Colonic mucosa (tissue), 4 donors: ENCODE measurements at regions not wholly inside any gene's neighbourhood (a gene's known extent, or its start where the extent isn't known, plus 50 kb on each side); places are given as distances from the start of the nearest gene placed in this dataset.

Experiments
- DNase-seq: peaks from one replicate; pipeline ENCODE4 v3.0.0-alpha.2; 2020
- H3K27ac ChIP-seq: fragments of 200-600 bp; one replicate; pipeline ENCODE4 v1.8.0; 2021
- H3K27me3 ChIP-seq: fragments of 200-600 bp; one replicate; pipeline ENCODE4 v1.8.0; 2021
- H3K36me3 ChIP-seq: fragments of 200-600 bp; one replicate; pipeline ENCODE4 v1.8.0; 2021
- H3K4me1 ChIP-seq: fragments of 200-600 bp; one replicate; pipeline ENCODE4 v1.8.0; 2021; ENCODE audit warnings: mild to moderate bottlenecking
- H3K4me3 ChIP-seq: fragments of 200-600 bp; one replicate; pipeline ENCODE4 v1.8.0; 2021
- H3K9ac ChIP-seq, 2 donors: one replicate each; pipeline ENCODE4 v1.7.0; 2013; ENCODE audit warnings: control low read depth in 2 of 2, low read depth in 2 of 2, low read length in 2 of 2
- H3K9me3 ChIP-seq: fragments of 200-600 bp; one replicate; pipeline ENCODE4 v1.8.0; 2021
- CTCF ChIP-seq: fragments of 200-600 bp; IDR thresholded peaks from one replicate; pipeline ENCODE4 v1.8.0; 2022; ENCODE audit warnings: antibody characterized with exemption, mild to moderate bottlenecking
- intact Hi-C: fragments of 100-400 bp; cut with DNase I; formaldehyde crosslinking; loops from one replicate; pipeline ENCODE4 v1.14.1; 2022
- donor health status: healthy.
- donor health status: DM: no; HTN: no; CAD: no.
- donor health status: DM: no; HTN: no; CAD: no.

- Histone ChIP-seq H3K27me3 (no peaks in the 10 kb centered on the region), H3K4me3 (no peak overlapping the region), H3K36me3 (no peaks in the 10 kb centered on the region), H3K27ac (no peak overlapping the region), H3K9ac (no peak overlapping the region), H3K9me3 (no peaks in the 10 kb centered on the region), H3K4me1 (no peaks in the 10 kb centered on the region)
- DNase-seq, result no peak
- TF ChIP-seq CTCF, result no peak
- intact Hi-C loops, result no loop called here
Observed at GRCh38 chr1:115218699-115219098, 119.3 kb downstream of the NGF start.

GRCh38 chr1:115218034-115218405 is 120.0 kb downstream of the NGF start:
- Histone ChIP-seq H3K27ac (no peak overlapping the region), H3K36me3 (no peaks in the 10 kb centered on the region), H3K4me3 (no peak overlapping the region), H3K27me3 (no peaks in the 10 kb centered on the region), H3K9me3 (no peaks in the 10 kb centered on the region), H3K4me1 (no peaks in the 10 kb centered on the region), H3K9ac (no peak overlapping the region)
- intact Hi-C loops, result no loop called here
- DNase-seq, result no peak
- no peak for TF ChIP-seq CTCF

- no peaks in the 10 kb centered on the region for H3K4me1 ChIP-seq
- DNase-seq, result no peak
- no peaks in the 10 kb centered on the region for H3K36me3 ChIP-seq
- TF ChIP-seq CTCF, result no peak
- H3K27me3 ChIP-seq, result no peaks in the 10 kb centered on the region
- intact Hi-C loops, result no loop called here
- H3K9ac ChIP-seq, result no peak overlapping the region
- no peaks in the 10 kb centered on the region for H3K9me3 ChIP-seq
- H3K27ac ChIP-seq, result no peak overlapping the region
- no peak overlapping the region for H3K4me3 ChIP-seq
Observed at GRCh38 chr1:115217150-115218033, 120.7 kb downstream of the NGF start.

- no peak overlapping the region for H3K27ac ChIP-seq
- no peaks in the 10 kb centered on the region for H3K27me3 ChIP-seq
- H3K4me3 ChIP-seq, result no peak overlapping the region
- no peak for TF ChIP-seq CTCF
- no peaks in the 10 kb centered on the region for H3K36me3 ChIP-seq
- no peaks in the 10 kb centered on the region for H3K9me3 ChIP-seq
- no peak overlapping the region for H3K9ac ChIP-seq
- DNase-seq, result no peak
- intact Hi-C loops, result no loop called here
- no peaks in the 10 kb centered on the region for H3K4me1 ChIP-seq
Observed at GRCh38 chr1:115215703-115216521, 122.1 kb downstream of the NGF start.

GRCh38 chr1:115215110-115215509 is 122.9 kb downstream of the NGF start:
- intact Hi-C loops, result no loop called here
- H3K9ac ChIP-seq, result no peak overlapping the region
- no peak overlapping the region for H3K27ac ChIP-seq
- H3K4me3 ChIP-seq, result no peak overlapping the region
- no peaks in the 10 kb centered on the region for H3K36me3 ChIP-seq
- H3K9me3 ChIP-seq, result no peaks in the 10 kb centered on the region
- no peaks in the 10 kb centered on the region for H3K27me3 ChIP-seq
- no peak for DNase-seq
- H3K4me1 ChIP-seq, result no peaks in the 10 kb centered on the region
- no peak for TF ChIP-seq CTCF
